Fibroblast of lung (primary cell): ENCODE measurements at regions not wholly inside any gene's neighbourhood (a gene's known extent, or its start where the extent isn't known, plus 50 kb on each side); places are given as distances from the start of the nearest gene placed in this dataset.

Experiments used
- DNase-seq, 2 donors: peaks; one replicate each; pipeline versions ENCODE4 v3.0.0 to v3.0.0-alpha.2; 2010; ENCODE audit warnings: low read depth in 2 of 2
- H2AFZ ChIP-seq: 2 replicates; pipeline ENCODE4 v1.5.1; 2012; ENCODE audit warnings: low read length, control low read depth, inconsistent platforms
- H3K27ac ChIP-seq: 2 replicates; pipeline ENCODE4 v1.5.1; 2011; ENCODE audit warnings: low read length, control low read depth; ENCODE audit not compliant: insufficient read depth
- H3K27me3 ChIP-seq: 2 replicates; pipeline ENCODE4 v1.5.1; 2011; ENCODE audit warnings: mild to moderate bottlenecking, low read length; ENCODE audit not compliant: control insufficient read depth, insufficient read depth
- H3K36me3 ChIP-seq: 2 replicates; pipeline ENCODE4 v1.5.1; 2011; ENCODE audit warnings: low read length; ENCODE audit not compliant: control insufficient read depth, insufficient read depth
- H3K4me1 ChIP-seq: 2 replicates; pipeline ENCODE4 v1.5.1; 2011; ENCODE audit warnings: low read length; ENCODE audit not compliant: control insufficient read depth, insufficient read depth; ENCODE audit errors: extremely low read depth
- H3K4me2 ChIP-seq: 2 replicates; pipeline ENCODE4 v1.5.1; 2011; ENCODE audit warnings: low read length, control low read depth; ENCODE audit not compliant: insufficient read depth; ENCODE audit errors: extremely low read depth
- H3K4me3 ChIP-seq, 4 experiments: fragments of 200-600 bp in 1 of 4; sonication (generic) in 1 of 4; replicated peaks in 1 of 4; 2 replicates each; pipeline ENCODE4 v1.5.1; 2011 to 2016; ENCODE audit warnings: low read length in 4 of 4, low read depth in 3 of 4, mild to moderate bottlenecking in 3 of 4, control low read depth in 2 of 4, inconsistent platforms in 1 of 4, mixed read lengths in 1 of 4; ENCODE audit not compliant: insufficient read depth in 1 of 4; ENCODE audit errors: control extremely low read depth in 1 of 4
- H3K79me2 ChIP-seq: 2 replicates; pipeline ENCODE4 v1.5.1; 2012; ENCODE audit warnings: mild to moderate bottlenecking, low read length, inconsistent platforms; ENCODE audit not compliant: control insufficient read depth, insufficient read depth
- H3K9ac ChIP-seq: 2 replicates; pipeline ENCODE4 v1.5.1; 2011; ENCODE audit warnings: mild to moderate bottlenecking, low read length, control low read depth; ENCODE audit not compliant: insufficient read depth
- H3K9me3 ChIP-seq: 2 replicates; pipeline ENCODE4 v1.5.1; 2012; ENCODE audit warnings: low read depth, low read length; ENCODE audit not compliant: control insufficient read depth, insufficient read depth
- H4K20me1 ChIP-seq: 2 replicates; pipeline ENCODE4 v1.5.1; 2011; ENCODE audit warnings: low read length; ENCODE audit not compliant: control insufficient read depth, insufficient read depth; ENCODE audit errors: extremely low read depth
- CTCF ChIP-seq, 2 donors: IDR thresholded peaks in 1 of 2; conservative IDR thresholded peaks in 1 of 2; 1 replicate in 1 of 2; 2 replicates in 1 of 2; pipeline ENCODE4 v1.5.1; 2011 to 2012; ENCODE audit warnings: low read length in 2 of 2, control low read depth in 1 of 2, inconsistent platforms in 1 of 2, low read depth in 1 of 2, mild to moderate bottlenecking in 1 of 2
- EZH2 ChIP-seq: IDR thresholded peaks from 2 replicates; pipeline ENCODE4 v1.5.1; 2012; ENCODE audit warnings: low read length, control low read depth, mild to moderate bottlenecking; ENCODE audit errors: missing control alignments

GRCh38 chr13:73883162-73883561 is 251.0 kb downstream of the KLF12 start:
- no peak overlapping the region for H3K9ac ChIP-seq
- no peak overlapping the region for H3K4me3 ChIP-seq
- no peaks in the 10 kb centered on the region for H3K27me3 ChIP-seq
- H3K27ac ChIP-seq: no peak overlapping the region
- H3K9me3 ChIP-seq: no peaks in the 10 kb centered on the region
- H3K4me2 ChIP-seq: no peak overlapping the region
- H3K4me1 ChIP-seq: no peaks in the 10 kb centered on the region
- no peaks in the 10 kb centered on the region for H3K36me3 ChIP-seq
- DNase-seq: no peak
- H2AFZ ChIP-seq: no peak overlapping the region
- no peaks in the 10 kb centered on the region for H3K79me2 ChIP-seq
- TF ChIP-seq CTCF (conservative IDR thresholded peaks at IDR 0.05 in 1 of 2, IDR thresholded peaks at IDR 0.05 in 1 of 2; ENCODE audit: low read depth in 1 of 2, low read length in 2 of 2): no peak
- TF ChIP-seq EZH2: no peak
- no peaks in the 10 kb centered on the region for H4K20me1 ChIP-seq

- Histone ChIP-seq H3K4me2 (no peak overlapping the region), H3K36me3 (no peaks in the 10 kb centered on the region), H2AFZ (no peak overlapping the region), H4K20me1 (no peaks in the 10 kb centered on the region), H3K27me3 (no peaks in the 10 kb centered on the region), H3K4me3 (no peak overlapping the region), H3K9me3 (no peaks in the 10 kb centered on the region), H3K27ac (no peak overlapping the region), H3K4me1 (no peaks in the 10 kb centered on the region), H3K79me2 (no peaks in the 10 kb centered on the region), H3K9ac (no peak overlapping the region)
- TF ChIP-seq EZH2: no peak
- peak; percentile 11 to 67 for DNase-seq
Observed at GRCh38 chr13:73880365-73880764, 253.8 kb downstream of the KLF12 start.

- no peak overlapping the region for H3K4me2 ChIP-seq
- no peak overlapping the region for H3K4me3 ChIP-seq
- H3K36me3 ChIP-seq: no peaks in the 10 kb centered on the region
- H2AFZ ChIP-seq: no peak overlapping the region
- no peak overlapping the region for H3K27ac ChIP-seq
- no peaks in the 10 kb centered on the region for H4K20me1 ChIP-seq
- H3K27me3 ChIP-seq: no peaks in the 10 kb centered on the region
- no peak for TF ChIP-seq EZH2
- TF ChIP-seq CTCF (conservative IDR thresholded peaks at IDR 0.05 in 1 of 2, IDR thresholded peaks at IDR 0.05 in 1 of 2; ENCODE audit: low read depth in 1 of 2, low read length in 2 of 2): no peak
- no peak overlapping the region for H3K9ac ChIP-seq
- no peaks in the 10 kb centered on the region for H3K79me2 ChIP-seq
- H3K4me1 ChIP-seq: no peaks in the 10 kb centered on the region
- DNase-seq: peak in 1 of 2 donors; percentile 14
- no peaks in the 10 kb centered on the region for H3K9me3 ChIP-seq
Observed at GRCh38 chr13:73879346-73880015, 254.7 kb downstream of the KLF12 start.
